SU-DHL-6 (cell line): ENCODE measurements at regions not wholly inside any gene's neighbourhood (a gene's known extent, or its start where the extent isn't known, plus 50 kb on each side); places are given as distances from the start of the nearest gene placed in this dataset.

Source experiments
- H2AFZ ChIP-seq: fragments of 200-600 bp; sonication (generic); 2 replicates; pipeline ENCODE4 v1.6.1; 2014; ENCODE audit warnings: low read depth, mild to moderate bottlenecking, moderate library complexity, mixed read lengths, antibody characterized with exemption, low read length; ENCODE audit not compliant: severe bottlenecking
- H3F3A ChIP-seq: fragments of 200-600 bp; shearing (Covaris generic); 2 replicates; pipeline ENCODE4 v1.6.0; 2016; ENCODE audit warnings: antibody characterized with exemption, mild to moderate bottlenecking; ENCODE audit not compliant: insufficient read depth
- H3K27ac ChIP-seq: fragments of 200-600 bp; sonication (generic); 2 replicates; pipeline ENCODE4 v1.5.1; 2016; ENCODE audit warnings: low read depth, mild to moderate bottlenecking, low read length, moderate library complexity, mixed read lengths
- H3K27me3 ChIP-seq: fragments of 200-600 bp; sonication (generic), shearing (Covaris generic); 2 replicates; pipeline ENCODE4 v1.6.0; 2014; ENCODE audit warnings: mild to moderate bottlenecking, low read length
- H3K36me3 ChIP-seq: fragments of 200-600 bp; sonication (generic); 2 replicates; pipeline ENCODE4 v1.6.1; 2014; ENCODE audit warnings: mild to moderate bottlenecking, low read length, mixed read lengths
- H3K4me2 ChIP-seq: fragments of 300-600, 200-600 bp; shearing (Covaris generic), sonication (generic); 2 replicates; pipeline ENCODE4 v1.6.0; 2014; ENCODE audit warnings: low read length, low read depth, mild to moderate bottlenecking; ENCODE audit not compliant: poor library complexity, severe bottlenecking
- H3K4me3 ChIP-seq: fragments of 200-600 bp; sonication (generic); 2 replicates; pipeline ENCODE4 v1.5.1; 2014; ENCODE audit warnings: antibody characterized with exemption, low read length, mild to moderate bottlenecking, mixed read lengths; ENCODE audit not compliant: insufficient read depth, poor library complexity, severe bottlenecking
- H3K79me2 ChIP-seq: fragments of 200-600 bp; sonication (generic); 2 replicates; pipeline ENCODE4 v1.6.1; 2014; ENCODE audit warnings: mild to moderate bottlenecking, low read length, moderate library complexity; ENCODE audit not compliant: insufficient read depth
- H3K9ac ChIP-seq: fragments of 200-600 bp; sonication (generic); 2 replicates; pipeline ENCODE4 v1.7.0; 2014; ENCODE audit warnings: mild to moderate bottlenecking, low read length
- H3K9me2 ChIP-seq: fragments of 200-600 bp; sonication (generic); replicated peaks from 2 replicates; pipeline ENCODE4 v1.6.1; 2014; ENCODE audit warnings: low read length; ENCODE audit not compliant: insufficient read depth
- H3K9me3 ChIP-seq: fragments of 200-600 bp; sonication (generic); 2 replicates; pipeline ENCODE4 v1.6.1; 2014; ENCODE audit warnings: low read length, mixed read lengths; ENCODE audit not compliant: insufficient read depth
- H4K20me1 ChIP-seq: fragments of 200-600 bp; sonication (generic); 2 replicates; pipeline ENCODE4 v1.6.1; 2014; ENCODE audit warnings: low read depth, mild to moderate bottlenecking, antibody characterized with exemption, low read length, moderate library complexity, mixed read lengths
- CTCF ChIP-seq: fragments of 200-600 bp; sonication (generic); IDR thresholded peaks from one replicate; pipeline ENCODE4 v1.5.1; 2017; ENCODE audit warnings: antibody characterized with exemption, mild to moderate bottlenecking, low read length, moderate library complexity; ENCODE audit not compliant: insufficient read depth, poor library complexity, severe bottlenecking
- EZH2phosphoT487 ChIP-seq: fragments of 200-600 bp; sonication (generic), shearing (Covaris generic); conservative IDR thresholded peaks from 2 replicates; pipeline ENCODE4 v1.6.1; 2018; ENCODE audit warnings: mild to moderate bottlenecking, antibody characterized with exemption, low read length, moderate library complexity, mixed read lengths

- Histone ChIP-seq H3K36me3 (no peaks in the 10 kb centered on the region), H2AFZ (no peak overlapping the region), H3K4me3 (no peak overlapping the region), H4K20me1 (no peaks in the 10 kb centered on the region), H3F3A (no peaks in the 10 kb centered on the region), H3K79me2 (no peaks in the 10 kb centered on the region), H3K9me3 (no peaks in the 10 kb centered on the region), H3K27ac (no peak overlapping the region), H3K9me2 (no peaks in the 10 kb centered on the region), H3K4me2 (no peak overlapping the region), H3K27me3 (no peaks in the 10 kb centered on the region), H3K9ac (no peak overlapping the region)
- TF ChIP-seq EZH2phosphoT487, result no peak
- no peak for TF ChIP-seq CTCF
Measured at GRCh38 chrX:68945603-68946228, 116.9 kb downstream of the EFNB1 start.

- Histone ChIP-seq H3K27ac (no peak overlapping the region), H3F3A (no peaks in the 10 kb centered on the region)
- TF ChIP-seq CTCF (no peak), EZH2phosphoT487 (no peak)
Measured at GRCh38 chrX:68945081-68945602, 116.3 kb downstream of the EFNB1 start.

GRCh38 chrX:68944211-68944610, 115.4 kb downstream of the EFNB1 start:
- TF ChIP-seq CTCF (no peak), EZH2phosphoT487 (no peak)
- no peak overlapping the region for H3K4me3 ChIP-seq
- no peaks in the 10 kb centered on the region for H3F3A ChIP-seq

More at GRCh38 chrX:68945081-68945602, 116.3 kb downstream of the EFNB1 start:
- Histone ChIP-seq H3K9ac (no peak overlapping the region), H3K9me2 (no peaks in the 10 kb centered on the region), H3K4me3 (no peak overlapping the region), H3K79me2 (no peaks in the 10 kb centered on the region), H3K27me3 (no peaks in the 10 kb centered on the region), H3K36me3 (no peaks in the 10 kb centered on the region), H3K4me2 (no peak overlapping the region), H2AFZ (no peak overlapping the region), H3K9me3 (no peaks in the 10 kb centered on the region), H4K20me1 (no peaks in the 10 kb centered on the region)

More at GRCh38 chrX:68944211-68944610, 115.4 kb downstream of the EFNB1 start:
- no peaks in the 10 kb centered on the region for H3K79me2 ChIP-seq
- no peaks in the 10 kb centered on the region for H3K9me2 ChIP-seq
- H3K9ac ChIP-seq, result no peak overlapping the region
- H3K27me3 ChIP-seq, result no peaks in the 10 kb centered on the region
- no peaks in the 10 kb centered on the region for H3K9me3 ChIP-seq
- H2AFZ ChIP-seq, result no peak overlapping the region
- H3K4me2 ChIP-seq, result no peak overlapping the region
- no peaks in the 10 kb centered on the region for H4K20me1 ChIP-seq
- H3K36me3 ChIP-seq, result no peaks in the 10 kb centered on the region
- H3K27ac ChIP-seq, result no peak overlapping the region
